ENCODE measurements at regions not wholly inside any gene's neighbourhood (a gene's known extent, or its start where the extent isn't known, plus 50 kb on each side); places are given as distances from the start of the nearest gene placed in this dataset.

- TF ChIP-seq POLR2AphosphoS5 (IDR thresholded peaks at IDR 0.05) (no peak), POLR2A (IDR thresholded peaks at IDR 0.05) (no peak), CTCF (IDR thresholded peaks at IDR 0.05) (no peak)
Measured at GRCh38 chr3:182715006-182715405, 78.3 kb upstream of the ATP11B start.

All from prostate gland (tissue), 2 donors.